OCI-LY1 (cell line): ENCODE measurements at regions not wholly inside any gene's neighbourhood (a gene's known extent, or its start where the extent isn't known, plus 50 kb on each side); places are given as distances from the start of the nearest gene placed in this dataset.

Experiments used
- H2AFZ ChIP-seq: fragments of 200-600 bp; sonication (generic), shearing (Covaris generic); 2 replicates; pipeline ENCODE4 v1.6.0; 2014; ENCODE audit warnings: antibody characterized with exemption, mild to moderate bottlenecking, low read length
- H3F3A ChIP-seq: fragments of 200-600 bp; sonication (generic), shearing (Covaris generic); 2 replicates; pipeline ENCODE4 v1.6.0; 2014; ENCODE audit warnings: mild to moderate bottlenecking, antibody characterized with exemption, low read length, moderate library complexity; ENCODE audit not compliant: insufficient read depth
- H3K27ac ChIP-seq: fragments of 200-600 bp; sonication (generic); 2 replicates; pipeline ENCODE4 v1.5.1; 2014; ENCODE audit warnings: low read length, mixed run types, mild to moderate bottlenecking, low read depth; ENCODE audit not compliant: poor library complexity, severe bottlenecking
- H3K27me3 ChIP-seq: fragments of 200-600 bp; sonication (generic); 2 replicates; pipeline ENCODE4 v1.6.0; 2014; ENCODE audit warnings: antibody characterized with exemption, mild to moderate bottlenecking, low read length, moderate library complexity; ENCODE audit not compliant: insufficient read depth
- H3K36me3 ChIP-seq: fragments of 200-600 bp; sonication (generic); 2 replicates; pipeline ENCODE4 v1.6.1; 2014; ENCODE audit warnings: mild to moderate bottlenecking, antibody characterized with exemption, low read length, moderate library complexity, mixed read lengths; ENCODE audit not compliant: insufficient read depth
- H3K4me1 ChIP-seq: fragments of 200-600 bp; sonication (generic); 2 replicates; pipeline ENCODE4 v1.5.1; 2014; ENCODE audit warnings: mild to moderate bottlenecking, low read length, moderate library complexity; ENCODE audit not compliant: insufficient read depth, severe bottlenecking
- H3K4me2 ChIP-seq: fragments of 200-600 bp; sonication (generic), shearing (Covaris generic); 2 replicates; pipeline ENCODE4 v1.6.1; 2014; ENCODE audit warnings: low read length
- H3K4me3 ChIP-seq: fragments of 200-600 bp; sonication (generic); 2 replicates; pipeline ENCODE4 v1.5.1; 2014; ENCODE audit warnings: low read length, low read depth, mild to moderate bottlenecking, mixed read lengths; ENCODE audit not compliant: poor library complexity, severe bottlenecking
- H3K79me2 ChIP-seq: fragments of 200-600 bp; shearing (Covaris generic); 2 replicates; pipeline ENCODE4 v1.6.1; 2016; ENCODE audit warnings: mixed run types, low read length, mixed read lengths; ENCODE audit not compliant: insufficient read depth
- H3K9ac ChIP-seq: fragments of 200-600 bp; sonication (generic), shearing (Covaris generic); 2 replicates; pipeline ENCODE4 v1.6.1; 2014; ENCODE audit warnings: mild to moderate bottlenecking, low read length, mixed read lengths
- H3K9me2 ChIP-seq: fragments of 200-600 bp; sonication (generic), shearing (Covaris generic); 2 replicates; pipeline ENCODE4 v1.6.1; 2014; ENCODE audit warnings: low read depth, mild to moderate bottlenecking, low read length, mixed read lengths
- H3K9me3 ChIP-seq: fragments of 200-600 bp; shearing (Covaris generic); 2 replicates; pipeline ENCODE4 v1.6.1; 2014; ENCODE audit warnings: low read length, mixed read lengths
- H4K20me1 ChIP-seq: fragments of 200-600 bp; sonication (generic), shearing (Covaris generic); 2 replicates; pipeline ENCODE4 v1.6.0; 2016; ENCODE audit warnings: mild to moderate bottlenecking, low read length; ENCODE audit not compliant: insufficient read depth
- CTCF ChIP-seq: fragments of 200-600 bp; sonication (generic), shearing (Covaris generic); IDR thresholded peaks from 2 replicates; pipeline ENCODE4 v1.5.1; 2017; ENCODE audit warnings: mild to moderate bottlenecking, antibody characterized with exemption, low read length, moderate library complexity, mixed read lengths
- EZH2 ChIP-seq: fragments of 200-600 bp; sonication (generic), shearing (Covaris generic); IDR thresholded peaks from 2 replicates; pipeline ENCODE4 v1.8.0; 2017; ENCODE audit warnings: borderline replicate concordance, mixed run types, mild to moderate bottlenecking, antibody characterized with exemption, low read length, moderate library complexity, mixed read lengths

GRCh38 chr6:170058878-170059485, 231.9 kb downstream of the DLL1 start:
- Histone ChIP-seq H3K4me1 (no peaks in the 10 kb centered on the region), H3K9me3 (no peaks in the 10 kb centered on the region), H2AFZ (no peak overlapping the region), H3K36me3 (no peaks in the 10 kb centered on the region), H4K20me1 (no peaks in the 10 kb centered on the region), H3K27ac (no peak overlapping the region), H3K4me3 (no peak overlapping the region), H3K9me2 (no peaks in the 10 kb centered on the region), H3K27me3 (no peaks in the 10 kb centered on the region), H3K79me2 (no peaks in the 10 kb centered on the region), H3K9ac (no peak overlapping the region), H3K4me2 (no peak overlapping the region), H3F3A (no peaks in the 10 kb centered on the region)
- TF ChIP-seq CTCF (no peak), EZH2 (no peak)

- Histone ChIP-seq H3K4me1 (no peaks in the 10 kb centered on the region), H3K9ac (no peak overlapping the region), H3K79me2 (no peaks in the 10 kb centered on the region), H2AFZ (no peak overlapping the region), H3K4me2 (no peak overlapping the region), H4K20me1 (no peaks in the 10 kb centered on the region), H3F3A (no peaks in the 10 kb centered on the region), H3K4me3 (no peak overlapping the region), H3K36me3 (no peaks in the 10 kb centered on the region), H3K27ac (no peak overlapping the region), H3K9me2 (no peaks in the 10 kb centered on the region), H3K9me3 (no peaks in the 10 kb centered on the region), H3K27me3 (no peaks in the 10 kb centered on the region)
- TF ChIP-seq EZH2 (no peak), CTCF (no peak)
Observed at GRCh38 chr6:170057961-170058877, 232.7 kb downstream of the DLL1 start.

GRCh38 chr6:170057034-170057734, 233.7 kb downstream of the DLL1 start:
- H3K9ac ChIP-seq, result no peak overlapping the region
- no peaks in the 10 kb centered on the region for H3K27me3 ChIP-seq
- no peaks in the 10 kb centered on the region for H4K20me1 ChIP-seq
- TF ChIP-seq CTCF (no peak), EZH2 (no peak)
- no peak overlapping the region for H3K4me2 ChIP-seq
- H3K9me2 ChIP-seq, result no peaks in the 10 kb centered on the region
- no peaks in the 10 kb centered on the region for H3K36me3 ChIP-seq
- no peak overlapping the region for H2AFZ ChIP-seq
- H3F3A ChIP-seq, result no peaks in the 10 kb centered on the region
- no peaks in the 10 kb centered on the region for H3K79me2 ChIP-seq
- H3K9me3 ChIP-seq, result no peaks in the 10 kb centered on the region
- no peak overlapping the region for H3K27ac ChIP-seq
- no peaks in the 10 kb centered on the region for H3K4me1 ChIP-seq
- no peak overlapping the region for H3K4me3 ChIP-seq
